H4 (cell line): ENCODE measurements at regions not wholly inside any gene's neighbourhood (a gene's known extent, or its start where the extent isn't known, plus 50 kb on each side); places are given as distances from the start of the nearest gene placed in this dataset.

Experiments used
- DNase-seq: peaks from one replicate; pipeline ENCODE4 v3.0.0-alpha.2; 2015; ENCODE audit warnings: low spot score

DNA sequence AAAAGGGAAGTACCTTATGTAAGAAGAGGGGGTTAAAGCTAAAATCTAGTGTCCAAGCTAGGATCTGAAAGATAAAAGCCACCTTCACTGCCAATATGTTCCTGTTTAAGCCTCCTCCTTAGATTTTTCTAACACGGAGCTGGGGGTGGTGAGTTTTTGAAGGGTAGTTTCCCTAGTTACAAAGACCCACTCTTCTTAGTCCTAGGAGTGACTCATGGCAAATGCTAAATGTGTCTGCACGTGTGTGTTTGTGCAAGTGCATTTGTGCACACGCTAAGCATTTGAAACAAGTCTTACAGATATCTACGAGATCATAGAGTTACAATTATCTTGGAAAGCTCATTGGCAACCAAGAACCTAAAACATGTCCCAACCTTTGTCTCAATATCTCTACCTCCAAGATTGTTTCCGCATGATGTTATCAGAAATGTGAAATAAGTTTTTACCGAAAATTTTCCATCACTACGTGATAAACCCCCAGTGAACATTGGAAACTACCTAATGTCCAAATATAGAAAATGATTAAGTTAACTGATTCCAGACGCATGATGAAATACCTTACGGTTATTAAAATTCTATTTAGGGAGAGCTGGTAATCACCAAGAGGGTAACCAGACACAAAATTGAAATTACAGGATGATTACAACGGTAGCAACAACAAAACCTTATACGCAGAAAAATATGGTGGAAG lies 78.0 kb upstream of the HRH2 start:
- DNase-seq, result no peak

DNA sequence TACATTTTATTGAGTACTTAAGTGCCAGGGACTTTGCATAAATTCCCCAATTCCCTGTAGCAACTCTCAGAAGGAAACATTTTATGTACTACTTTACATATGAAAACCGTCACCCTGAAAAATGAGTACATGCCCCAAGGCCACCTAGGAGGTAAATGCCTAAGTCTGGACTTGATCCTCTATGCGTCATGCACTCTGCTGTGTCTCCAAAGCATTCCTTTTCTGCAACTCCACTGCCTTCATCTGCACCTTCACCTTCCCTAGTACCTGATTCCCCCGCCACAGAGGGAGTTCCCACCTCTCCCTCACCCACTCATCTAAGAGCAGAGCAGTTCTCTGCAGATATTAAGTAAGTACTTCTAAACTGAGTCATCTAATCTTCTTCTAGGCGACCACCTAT lies 75.2 kb upstream of the HRH2 start:
- no peak for DNase-seq

DNA sequence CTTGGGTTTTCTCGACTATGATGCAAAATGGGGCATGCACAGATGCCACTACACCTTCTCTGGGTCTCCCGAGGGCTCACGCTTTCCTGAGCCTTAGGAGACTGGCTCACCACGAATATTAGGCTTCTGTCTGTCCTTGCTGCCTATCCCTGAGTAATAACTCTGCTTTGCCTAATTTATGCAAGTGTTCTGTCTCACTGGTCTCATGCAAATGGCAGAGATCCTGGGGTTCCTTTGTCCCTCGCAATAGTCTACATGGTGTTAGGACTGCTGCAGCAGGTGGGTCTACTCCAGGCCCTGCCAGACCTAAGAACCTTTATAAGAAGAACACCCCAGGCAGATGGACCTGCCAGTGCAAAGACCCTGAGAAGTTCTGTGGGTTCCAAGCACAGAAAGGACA lies 72.3 kb upstream of the HRH2 start:
- DNase-seq, result no peak

- no peak for DNase-seq
These were observed 69.0 kb upstream of the HRH2 start for GRCh38 chr5:175588709-175589429.

DNA sequence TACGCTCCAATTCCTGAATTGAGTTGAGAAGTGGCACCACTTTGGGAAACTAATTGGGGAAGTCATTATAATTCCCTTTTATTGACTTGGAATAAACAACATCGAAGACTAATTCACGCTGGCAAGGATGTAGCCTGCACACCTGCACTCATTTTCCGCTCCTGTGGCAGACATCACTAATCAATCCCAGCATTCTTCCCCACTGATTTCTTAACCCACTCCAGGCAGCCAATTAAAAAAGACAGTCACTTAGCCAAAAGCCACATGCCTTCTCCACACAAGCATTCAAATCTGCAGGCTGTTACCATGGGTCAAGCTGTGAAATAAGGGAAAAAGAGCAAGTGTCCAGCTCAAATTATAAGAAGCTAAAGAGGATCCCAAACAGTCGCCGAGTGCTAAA lies 68.2 kb upstream of the HRH2 start:
- DNase-seq, result no peak

DNA sequence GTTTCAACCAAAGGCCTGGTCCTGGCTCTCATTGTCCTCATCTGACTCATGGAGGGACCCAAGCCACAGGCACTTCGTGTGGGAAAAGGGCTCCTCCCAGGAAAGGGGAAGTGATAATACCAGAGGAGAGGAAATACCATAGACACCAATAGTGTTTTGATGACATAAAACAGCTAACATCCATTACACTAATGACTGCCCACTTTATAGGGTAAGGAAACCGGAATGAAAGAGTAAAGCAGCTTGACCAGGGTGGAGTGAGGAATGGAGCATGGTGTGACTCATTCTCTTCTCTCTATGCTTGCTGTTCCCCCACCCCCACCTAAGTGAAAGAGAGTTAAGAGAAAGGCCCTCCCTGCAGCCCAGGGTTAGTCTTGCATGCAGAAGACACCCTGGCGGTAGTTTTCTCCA lies 67.4 kb upstream of the HRH2 start:
- DNase-seq, result peak; percentile 90

DNA sequence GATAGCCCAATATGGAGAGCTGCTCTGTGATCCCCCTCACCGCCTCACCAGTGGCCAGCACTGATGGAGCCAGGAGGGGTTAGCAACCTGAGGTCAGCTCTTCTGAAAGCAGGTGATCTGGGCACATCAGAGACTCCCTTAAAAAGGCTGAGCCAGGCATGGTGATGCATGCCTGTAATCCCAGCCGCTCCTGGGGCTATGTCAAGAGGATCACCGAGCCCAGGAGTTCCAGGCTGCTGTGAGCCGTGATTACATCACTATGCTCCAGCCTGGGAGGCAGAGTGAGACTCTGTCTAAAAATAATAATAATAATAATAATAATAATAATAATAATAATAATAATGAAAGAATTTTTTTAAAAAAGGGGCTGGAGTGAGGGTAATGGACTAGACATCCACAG lies 66.6 kb upstream of the HRH2 start:
- DNase-seq, result no peak

DNA sequence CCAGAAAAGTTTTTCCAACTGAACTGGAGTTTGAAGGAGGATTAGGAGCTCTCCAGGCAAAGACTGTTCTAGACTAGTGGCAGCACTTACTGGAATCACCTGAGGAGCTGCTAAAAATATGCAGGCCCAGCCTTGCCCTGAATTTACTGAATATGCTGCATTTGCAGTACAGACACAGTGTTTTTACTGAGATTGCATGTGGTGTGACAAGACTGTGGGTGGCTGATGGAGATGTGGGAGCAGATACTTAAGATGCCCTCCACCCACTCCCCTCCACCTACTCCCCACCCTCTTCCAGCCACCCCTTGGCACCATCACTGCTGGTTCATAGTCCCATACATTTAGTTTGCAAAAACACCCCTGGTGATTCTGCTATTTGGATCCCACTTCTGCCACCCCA lies 64.1 kb upstream of the HRH2 start:
- no peak for DNase-seq

GRCh38 chr5:175595905-175596304 lies 62.0 kb upstream of the HRH2 start:
- no peak for DNase-seq

- DNase-seq, result no peak
These were observed 61.1 kb upstream of the HRH2 start for GRCh38 chr5:175596761-175597189.

GRCh38 chr5:175597718-175598117 lies 60.2 kb upstream of the HRH2 start:
- DNase-seq, result no peak

GRCh38 chr5:175598774-175599173 lies 59.1 kb upstream of the HRH2 start:
- DNase-seq, result no peak

GRCh38 chr5:175599210-175599609 lies 58.7 kb upstream of the HRH2 start:
- DNase-seq, result no peak

- no peak for DNase-seq
These were observed 53.7 kb upstream of the HRH2 start for GRCh38 chr5:175603987-175604739.

GRCh38 chr5:175606409-175606808 lies 51.5 kb upstream of the HRH2 start:
- no peak for DNase-seq
